Neural crest cell (in vitro differentiated cells): ENCODE measurements at regions not wholly inside any gene's neighbourhood (a gene's known extent, or its start where the extent isn't known, plus 50 kb on each side); places are given as distances from the start of the nearest gene placed in this dataset.
A peak's percentile ranks its signal among the peaks of the same experiment; 100 is the strongest.
"Not testable (repeated sequence)": the region's sequence is repeated elsewhere in the genome, so short reads cannot be mapped to it uniquely, and the experiment has no call there.

Experiments
- DNase-seq: peaks from one replicate; pipeline ENCODE4 v3.0.0; 2021; ENCODE audit warnings: low read depth, mixed read lengths, low spot score
- H3K27ac Mint-ChIP-seq: one replicate; pipeline ENCODE4 v1.8.0; 2021; ENCODE audit warnings: mild to moderate bottlenecking, mixed read lengths; ENCODE audit not compliant: unreplicated experiment
- H3K27me3 Mint-ChIP-seq: 2 replicates; pipeline ENCODE4 v1.8.0; 2021; ENCODE audit warnings: low read depth, mild to moderate bottlenecking, mixed read lengths
- H3K36me3 Mint-ChIP-seq: 2 replicates; pipeline ENCODE4 v1.8.0; 2021; ENCODE audit warnings: low read depth, mild to moderate bottlenecking, mixed read lengths
- H3K4me1 Mint-ChIP-seq: 2 replicates; pipeline ENCODE4 v1.8.0; 2021; ENCODE audit warnings: mixed read lengths
- H3K4me3 Mint-ChIP-seq: one replicate; pipeline ENCODE4 v1.8.0; 2021; ENCODE audit warnings: mild to moderate bottlenecking, mixed read lengths
- H3K9me3 Mint-ChIP-seq: 2 replicates; pipeline ENCODE4 v1.8.0; 2021; ENCODE audit warnings: mixed read lengths
- TF ChIP-seq, protein P1 (sequence below): fragments of 200-600 bp; sonication (generic); conservative IDR thresholded peaks from 2 replicates; pipeline ENCODE4 v1.5.0; 2021; ENCODE audit warnings: antibody characterized with exemption, mild to moderate bottlenecking

DNA sequence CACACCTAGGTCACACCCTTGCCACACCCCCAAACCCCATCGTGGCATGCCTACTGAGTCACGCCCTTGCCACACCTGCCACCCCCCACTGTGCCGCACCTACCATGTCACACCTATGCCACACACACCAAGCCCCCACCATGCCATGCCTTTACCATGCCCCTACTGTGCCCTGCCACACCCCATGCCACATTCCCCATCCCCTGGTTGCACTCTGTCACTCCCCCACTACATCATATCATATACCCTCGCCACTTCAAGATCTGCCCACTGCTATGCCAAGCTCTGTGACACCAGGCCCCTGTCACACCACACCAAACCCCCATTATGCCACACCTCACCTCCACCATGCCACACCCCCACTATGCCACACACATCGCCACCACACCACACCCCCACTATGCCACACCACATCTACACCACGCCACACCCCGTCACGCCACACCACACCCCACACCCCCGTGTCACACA is 101.2 kb downstream of the OLFM1 start:
- H3K27ac Mint-ChIP-seq = no peak overlapping the region
- TF ChIP-seq, protein P1, sequence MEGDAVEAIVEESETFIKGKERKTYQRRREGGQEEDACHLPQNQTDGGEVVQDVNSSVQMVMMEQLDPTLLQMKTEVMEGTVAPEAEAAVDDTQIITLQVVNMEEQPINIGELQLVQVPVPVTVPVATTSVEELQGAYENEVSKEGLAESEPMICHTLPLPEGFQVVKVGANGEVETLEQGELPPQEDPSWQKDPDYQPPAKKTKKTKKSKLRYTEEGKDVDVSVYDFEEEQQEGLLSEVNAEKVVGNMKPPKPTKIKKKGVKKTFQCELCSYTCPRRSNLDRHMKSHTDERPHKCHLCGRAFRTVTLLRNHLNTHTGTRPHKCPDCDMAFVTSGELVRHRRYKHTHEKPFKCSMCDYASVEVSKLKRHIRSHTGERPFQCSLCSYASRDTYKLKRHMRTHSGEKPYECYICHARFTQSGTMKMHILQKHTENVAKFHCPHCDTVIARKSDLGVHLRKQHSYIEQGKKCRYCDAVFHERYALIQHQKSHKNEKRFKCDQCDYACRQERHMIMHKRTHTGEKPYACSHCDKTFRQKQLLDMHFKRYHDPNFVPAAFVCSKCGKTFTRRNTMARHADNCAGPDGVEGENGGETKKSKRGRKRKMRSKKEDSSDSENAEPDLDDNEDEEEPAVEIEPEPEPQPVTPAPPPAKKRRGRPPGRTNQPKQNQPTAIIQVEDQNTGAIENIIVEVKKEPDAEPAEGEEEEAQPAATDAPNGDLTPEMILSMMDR = no peak
- no peaks in the 10 kb centered on the region for H3K4me1 Mint-ChIP-seq
- no peak for DNase-seq
- H3K36me3 Mint-ChIP-seq = no peaks in the 10 kb centered on the region
- H3K4me3 Mint-ChIP-seq = no peak overlapping the region
- H3K9me3 Mint-ChIP-seq = no peaks in the 10 kb centered on the region
- H3K27me3 Mint-ChIP-seq = peaks cover 3% of the 10 kb centered on the region

GRCh38 chr9:135189497-135189896 is 102.0 kb downstream of the OLFM1 start:
- no peaks in the 10 kb centered on the region for H3K36me3 Mint-ChIP-seq

GRCh38 chr9:135190789-135191577 is 103.5 kb downstream of the OLFM1 start:
- Mint-ChIP-seq H3K36me3 (no peaks in the 10 kb centered on the region), H3K27ac (no peak overlapping the region), H3K4me1 (no peaks in the 10 kb centered on the region), H3K4me3 (no peak overlapping the region), H3K9me3 (no peaks in the 10 kb centered on the region), H3K27me3 (peaks cover 3% of the 10 kb centered on the region)
- TF ChIP-seq, protein P1 = no peak
- DNase-seq = no peak

More at GRCh38 chr9:135189497-135189896, 102.0 kb downstream of the OLFM1 start:
- Mint-ChIP-seq H3K27me3 (peaks cover 3% of the 10 kb centered on the region), H3K9me3 (no peaks in the 10 kb centered on the region), H3K4me1 (no peaks in the 10 kb centered on the region), H3K4me3 (no peak overlapping the region), H3K27ac (no peak overlapping the region)
- no peak for DNase-seq
- TF ChIP-seq, protein P1 = no peak

DNA sequence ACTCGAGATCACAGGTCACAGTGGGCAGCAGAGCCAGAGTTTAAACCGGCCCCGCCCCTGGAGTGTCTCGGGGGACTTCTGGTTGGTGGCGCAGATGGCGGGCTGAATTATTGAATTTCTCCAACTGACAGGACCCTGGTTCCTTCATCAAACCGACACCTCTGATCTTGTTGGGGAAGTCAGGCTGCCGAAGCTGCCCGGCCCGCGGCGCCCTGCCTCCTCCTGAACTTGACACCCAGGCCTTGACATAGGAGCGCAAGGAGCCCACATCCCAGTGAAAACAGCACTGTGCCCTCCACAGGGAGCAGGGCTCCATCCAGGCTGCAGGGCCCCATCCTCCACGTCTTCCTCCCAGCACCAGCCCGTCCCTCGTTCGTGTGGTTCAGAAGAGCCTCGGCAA is 105.2 kb downstream of the OLFM1 start:
- TF ChIP-seq, protein P1 = no peak
- H3K9me3 Mint-ChIP-seq = no peaks in the 10 kb centered on the region
- H3K4me1 Mint-ChIP-seq = no peaks in the 10 kb centered on the region
- peaks cover 14% of the 10 kb centered on the region for H3K27me3 Mint-ChIP-seq
- peak overlapping the region; percentile 78 for H3K27ac Mint-ChIP-seq
- no peaks in the 10 kb centered on the region for H3K36me3 Mint-ChIP-seq
- no peak overlapping the region for H3K4me3 Mint-ChIP-seq
- DNase-seq = no peak

GRCh38 chr9:135195975-135196374 is 108.5 kb downstream of the OLFM1 start:
- not testable (repeated sequence) for H3K36me3 Mint-ChIP-seq, DNase-seq, H3K4me3 Mint-ChIP-seq, H3K27ac Mint-ChIP-seq, H3K9me3 Mint-ChIP-seq
- Mint-ChIP-seq H3K27me3 (peaks cover 31% of the 10 kb centered on the region), H3K4me1 (peaks cover 11% of the 10 kb centered on the region)

DNA sequence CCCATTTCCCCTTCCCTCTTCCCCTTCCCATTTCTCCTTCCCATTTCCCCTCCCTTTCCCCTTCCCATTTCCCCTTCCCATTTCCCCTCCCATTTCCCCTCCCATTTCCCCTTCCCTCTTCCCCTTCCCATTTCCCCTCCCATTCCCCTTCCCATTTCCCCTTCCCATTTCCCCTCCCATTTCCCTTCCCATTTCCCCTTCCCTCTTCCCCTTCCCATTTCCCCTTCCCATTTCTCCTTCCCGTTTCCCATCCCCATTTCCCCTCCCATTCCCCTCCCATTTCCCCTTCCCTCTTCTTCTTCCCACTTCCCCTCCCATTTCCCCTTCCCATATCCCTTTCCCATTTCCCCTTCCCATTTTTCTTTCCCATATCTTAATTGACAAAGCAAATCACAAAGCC is 109.0 kb downstream of the OLFM1 start:
- peaks cover 11% of the 10 kb centered on the region for H3K4me1 Mint-ChIP-seq

More for the DNA sequence above, 109.0 kb downstream of the OLFM1 start:
- Mint-ChIP-seq H3K36me3 (no peaks in the 10 kb centered on the region), H3K4me3 (no peak overlapping the region), H3K9me3 (peaks cover 3% of the 10 kb centered on the region), H3K27me3 (peaks cover 34% of the 10 kb centered on the region), H3K27ac (no peak overlapping the region)
- TF ChIP-seq, protein P1 = no peak
- DNase-seq = no peak
